Fibroblast of lung (primary cell): ENCODE measurements at regions not wholly inside any gene's neighbourhood (a gene's known extent, or its start where the extent isn't known, plus 50 kb on each side); places are given as distances from the start of the nearest gene placed in this dataset.

Experiments
- DNase-seq, 2 donors: peaks; one replicate each; pipeline versions ENCODE4 v3.0.0 to v3.0.0-alpha.2; 2010; ENCODE audit warnings: low read depth in 2 of 2
- H2AFZ ChIP-seq: 2 replicates; pipeline ENCODE4 v1.5.1; 2012; ENCODE audit warnings: low read length, control low read depth, inconsistent platforms
- H3K27ac ChIP-seq: 2 replicates; pipeline ENCODE4 v1.5.1; 2011; ENCODE audit warnings: low read length, control low read depth; ENCODE audit not compliant: insufficient read depth
- H3K27me3 ChIP-seq: 2 replicates; pipeline ENCODE4 v1.5.1; 2011; ENCODE audit warnings: mild to moderate bottlenecking, low read length; ENCODE audit not compliant: control insufficient read depth, insufficient read depth
- H3K36me3 ChIP-seq: 2 replicates; pipeline ENCODE4 v1.5.1; 2011; ENCODE audit warnings: low read length; ENCODE audit not compliant: control insufficient read depth, insufficient read depth
- H3K4me1 ChIP-seq: 2 replicates; pipeline ENCODE4 v1.5.1; 2011; ENCODE audit warnings: low read length; ENCODE audit not compliant: control insufficient read depth, insufficient read depth; ENCODE audit errors: extremely low read depth
- H3K4me2 ChIP-seq: 2 replicates; pipeline ENCODE4 v1.5.1; 2011; ENCODE audit warnings: low read length, control low read depth; ENCODE audit not compliant: insufficient read depth; ENCODE audit errors: extremely low read depth
- H3K4me3 ChIP-seq, 4 experiments: fragments of 200-600 bp in 1 of 4; sonication (generic) in 1 of 4; replicated peaks in 1 of 4; 2 replicates each; pipeline ENCODE4 v1.5.1; 2011 to 2016; ENCODE audit warnings: low read length in 4 of 4, low read depth in 3 of 4, mild to moderate bottlenecking in 3 of 4, control low read depth in 2 of 4, inconsistent platforms in 1 of 4, mixed read lengths in 1 of 4; ENCODE audit not compliant: insufficient read depth in 1 of 4; ENCODE audit errors: control extremely low read depth in 1 of 4
- H3K79me2 ChIP-seq: 2 replicates; pipeline ENCODE4 v1.5.1; 2012; ENCODE audit warnings: mild to moderate bottlenecking, low read length, inconsistent platforms; ENCODE audit not compliant: control insufficient read depth, insufficient read depth
- H3K9ac ChIP-seq: 2 replicates; pipeline ENCODE4 v1.5.1; 2011; ENCODE audit warnings: mild to moderate bottlenecking, low read length, control low read depth; ENCODE audit not compliant: insufficient read depth
- H3K9me3 ChIP-seq: 2 replicates; pipeline ENCODE4 v1.5.1; 2012; ENCODE audit warnings: low read depth, low read length; ENCODE audit not compliant: control insufficient read depth, insufficient read depth
- H4K20me1 ChIP-seq: 2 replicates; pipeline ENCODE4 v1.5.1; 2011; ENCODE audit warnings: low read length; ENCODE audit not compliant: control insufficient read depth, insufficient read depth; ENCODE audit errors: extremely low read depth
- CTCF ChIP-seq, 2 donors: IDR thresholded peaks in 1 of 2; conservative IDR thresholded peaks in 1 of 2; 1 replicate in 1 of 2; 2 replicates in 1 of 2; pipeline ENCODE4 v1.5.1; 2011 to 2012; ENCODE audit warnings: low read length in 2 of 2, control low read depth in 1 of 2, inconsistent platforms in 1 of 2, low read depth in 1 of 2, mild to moderate bottlenecking in 1 of 2
- EZH2 ChIP-seq: IDR thresholded peaks from 2 replicates; pipeline ENCODE4 v1.5.1; 2012; ENCODE audit warnings: low read length, control low read depth, mild to moderate bottlenecking; ENCODE audit errors: missing control alignments

- Histone ChIP-seq H2AFZ (no peak overlapping the region), H3K36me3 (no peaks in the 10 kb centered on the region), H4K20me1 (no peaks in the 10 kb centered on the region), H3K27ac (no peak overlapping the region), H3K9me3 (no peaks in the 10 kb centered on the region), H3K4me2 (no peak overlapping the region), H3K4me1 (no peaks in the 10 kb centered on the region), H3K79me2 (no peaks in the 10 kb centered on the region), H3K27me3 (peaks cover 3% of the 10 kb centered on the region), H3K4me3 (no peak overlapping the region), H3K9ac (no peak overlapping the region)
- TF ChIP-seq CTCF (conservative IDR thresholded peaks at IDR 0.05 in 1 of 2, IDR thresholded peaks at IDR 0.05 in 1 of 2; ENCODE audit: low read depth in 1 of 2, low read length in 2 of 2) (no peak), EZH2 (no peak)
- no peak for DNase-seq
These were observed 61.1 kb downstream of the CXCL12 start for GRCh38 chr10:44323838-44324237.

GRCh38 chr10:44322137-44322536 lies 62.8 kb downstream of the CXCL12 start:
- no peak overlapping the region for H3K4me3 ChIP-seq
- DNase-seq: no peak
- H3K27ac ChIP-seq: no peak overlapping the region
- H3K79me2 ChIP-seq: no peaks in the 10 kb centered on the region
- H2AFZ ChIP-seq: no peak overlapping the region
- H4K20me1 ChIP-seq: no peaks in the 10 kb centered on the region
- H3K4me1 ChIP-seq: no peaks in the 10 kb centered on the region
- no peak overlapping the region for H3K9ac ChIP-seq
- peaks cover 3% of the 10 kb centered on the region for H3K27me3 ChIP-seq
- H3K4me2 ChIP-seq: no peak overlapping the region
- no peak for TF ChIP-seq EZH2
- TF ChIP-seq CTCF (conservative IDR thresholded peaks at IDR 0.05 in 1 of 2, IDR thresholded peaks at IDR 0.05 in 1 of 2; ENCODE audit: low read depth in 1 of 2, low read length in 2 of 2): no peak
- no peaks in the 10 kb centered on the region for H3K36me3 ChIP-seq
- H3K9me3 ChIP-seq: no peaks in the 10 kb centered on the region

GRCh38 chr10:44320756-44321155 lies 64.1 kb downstream of the CXCL12 start:
- H2AFZ ChIP-seq: no peak overlapping the region
- no peak overlapping the region for H3K4me2 ChIP-seq
- no peaks in the 10 kb centered on the region for H4K20me1 ChIP-seq
- no peak overlapping the region for H3K27ac ChIP-seq
- peaks cover 3% of the 10 kb centered on the region for H3K27me3 ChIP-seq
- TF ChIP-seq CTCF (conservative IDR thresholded peaks at IDR 0.05 in 1 of 2, IDR thresholded peaks at IDR 0.05 in 1 of 2; ENCODE audit: low read depth in 1 of 2, low read length in 2 of 2) (no peak), EZH2 (no peak)
- H3K4me1 ChIP-seq: no peaks in the 10 kb centered on the region
- H3K9me3 ChIP-seq: no peaks in the 10 kb centered on the region
- H3K4me3 ChIP-seq: no peak overlapping the region
- H3K9ac ChIP-seq: no peak overlapping the region
- no peak for DNase-seq
- no peaks in the 10 kb centered on the region for H3K79me2 ChIP-seq
- H3K36me3 ChIP-seq: no peaks in the 10 kb centered on the region
